ENCODE measurements at regions not wholly inside any gene's neighbourhood (a gene's known extent, or its start where the extent isn't known, plus 50 kb on each side); places are given as distances from the start of the nearest gene placed in this dataset.
"Not testable (repeated sequence)": the region's sequence is repeated elsewhere in the genome, so short reads cannot be mapped to it uniquely, and the experiment has no call there.

DNA sequence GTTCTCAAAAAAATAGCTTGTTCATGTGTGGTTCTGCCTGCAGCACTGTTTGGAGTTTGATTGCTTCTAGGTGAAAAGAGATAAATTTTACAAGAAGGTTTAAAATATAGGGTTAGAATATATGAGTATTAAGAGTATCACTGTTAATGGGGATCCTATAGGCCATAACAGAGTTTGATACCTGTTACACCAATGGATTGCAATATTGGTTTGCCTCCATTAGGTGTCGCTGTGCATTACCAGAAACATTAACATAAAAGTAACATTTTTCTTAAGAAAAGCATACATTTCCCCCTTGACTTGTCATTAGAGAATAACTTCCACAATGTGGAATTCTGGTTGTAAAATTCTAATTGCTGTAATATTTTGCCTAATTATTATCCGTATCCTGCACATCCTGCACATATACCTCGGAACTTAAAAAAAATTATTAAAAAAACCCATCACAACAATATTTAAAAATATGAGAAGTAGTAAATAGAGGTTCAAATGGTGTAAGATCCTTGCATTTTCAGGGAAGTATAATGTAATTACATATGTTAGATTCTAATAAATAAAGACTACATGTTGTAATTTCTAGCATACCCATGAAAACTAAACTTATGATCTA is 63.0 kb downstream of the CYP4A11 start:
- not testable (repeated sequence) for H3K27ac Mint-ChIP-seq; H3K27me3 Mint-ChIP-seq (ENCODE audit: low read depth, poor library complexity); H3K36me3 Mint-ChIP-seq (ENCODE audit: low read depth); H3K4me1 Mint-ChIP-seq; H3K9me3 Mint-ChIP-seq; H3K4me3 Mint-ChIP-seq
- peak; percentile 49 for DNase-seq
- TF ChIP-seq, protein P1, sequence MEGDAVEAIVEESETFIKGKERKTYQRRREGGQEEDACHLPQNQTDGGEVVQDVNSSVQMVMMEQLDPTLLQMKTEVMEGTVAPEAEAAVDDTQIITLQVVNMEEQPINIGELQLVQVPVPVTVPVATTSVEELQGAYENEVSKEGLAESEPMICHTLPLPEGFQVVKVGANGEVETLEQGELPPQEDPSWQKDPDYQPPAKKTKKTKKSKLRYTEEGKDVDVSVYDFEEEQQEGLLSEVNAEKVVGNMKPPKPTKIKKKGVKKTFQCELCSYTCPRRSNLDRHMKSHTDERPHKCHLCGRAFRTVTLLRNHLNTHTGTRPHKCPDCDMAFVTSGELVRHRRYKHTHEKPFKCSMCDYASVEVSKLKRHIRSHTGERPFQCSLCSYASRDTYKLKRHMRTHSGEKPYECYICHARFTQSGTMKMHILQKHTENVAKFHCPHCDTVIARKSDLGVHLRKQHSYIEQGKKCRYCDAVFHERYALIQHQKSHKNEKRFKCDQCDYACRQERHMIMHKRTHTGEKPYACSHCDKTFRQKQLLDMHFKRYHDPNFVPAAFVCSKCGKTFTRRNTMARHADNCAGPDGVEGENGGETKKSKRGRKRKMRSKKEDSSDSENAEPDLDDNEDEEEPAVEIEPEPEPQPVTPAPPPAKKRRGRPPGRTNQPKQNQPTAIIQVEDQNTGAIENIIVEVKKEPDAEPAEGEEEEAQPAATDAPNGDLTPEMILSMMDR (IDR thresholded peaks at IDR 0.05): peak; percentile 59

DNA sequence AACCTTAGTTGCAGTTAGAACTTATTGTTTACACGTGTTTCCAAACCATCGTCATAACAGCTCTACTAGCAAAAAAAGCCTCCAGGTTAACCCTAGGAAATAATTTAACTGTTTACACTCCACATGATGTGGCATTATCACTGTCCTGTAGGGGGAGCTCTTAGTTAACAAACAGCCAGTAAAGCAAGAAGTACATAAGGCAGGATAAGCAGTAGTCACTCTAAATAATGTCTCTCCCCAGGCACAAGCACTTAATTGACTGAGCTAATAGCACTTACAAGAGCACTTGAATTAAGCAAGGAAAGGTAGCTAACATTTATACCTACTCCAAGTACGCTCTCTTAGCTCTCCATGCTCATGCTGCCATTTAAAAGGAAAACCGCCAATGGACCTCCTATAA is 65.2 kb downstream of the CYP4A11 start:
- not testable (repeated sequence) for H3K27ac Mint-ChIP-seq; H3K9me3 Mint-ChIP-seq; H3K4me1 Mint-ChIP-seq; H3K27me3 Mint-ChIP-seq (ENCODE audit: low read depth, poor library complexity); H3K4me3 Mint-ChIP-seq; H3K36me3 Mint-ChIP-seq (ENCODE audit: low read depth); DNase-seq
- TF ChIP-seq, protein P1 (IDR thresholded peaks at IDR 0.05): peak; percentile 43

Measured in nephron progenitor cell (in vitro differentiated cells).